H1 (cell line): ENCODE measurements at regions not wholly inside any gene's neighbourhood (a gene's known extent, or its start where the extent isn't known, plus 50 kb on each side); places are given as distances from the start of the nearest gene placed in this dataset.
A peak's percentile ranks its signal among the peaks of the same experiment; 100 is the strongest.

Experiments
- CREB1 ChIP-seq: IDR thresholded peaks from 2 replicates; pipeline ENCODE4 v1.6.1; 2012; ENCODE audit warnings: inconsistent platforms
- EP300 ChIP-seq, 2 experiments: IDR thresholded peaks; 1 replicate in 1 of 2; 2 replicates in 1 of 2; pipeline ENCODE4 v1.6.1; 2011 to 2012; ENCODE audit warnings: low read depth in 2 of 2, low read length in 2 of 2, mild to moderate bottlenecking in 2 of 2, borderline replicate concordance in 1 of 2, inconsistent platforms in 1 of 2, moderate library complexity in 1 of 2
- GTF2F1 ChIP-seq: IDR thresholded peaks from 2 replicates; pipeline ENCODE4 v1.6.1; 2012; ENCODE audit warnings: low read depth, low read length, improper control_type of control experiment, borderline replicate concordance
- POLR2A ChIP-seq, 2 experiments: IDR thresholded peaks; 1 replicate in 1 of 2; 2 replicates in 1 of 2; pipeline ENCODE4 v1.6.1; 2011; ENCODE audit warnings: low read depth in 2 of 2, low read length in 2 of 2, mild to moderate bottlenecking in 2 of 2; ENCODE audit errors: control extremely low read depth in 1 of 2
- POLR2AphosphoS5 ChIP-seq: IDR thresholded peaks from 2 replicates; pipeline ENCODE4 v1.6.1; 2011; ENCODE audit warnings: low read depth, low read length
- RAD21 ChIP-seq, 2 experiments: IDR thresholded peaks in 1 of 2; conservative IDR thresholded peaks in 1 of 2; 2 replicates each; pipeline ENCODE4 v1.6.1; 2011; ENCODE audit warnings: low read depth in 2 of 2, low read length in 2 of 2, improper control_type of control experiment in 1 of 2, inconsistent platforms in 1 of 2, mild to moderate bottlenecking in 1 of 2, moderate library complexity in 1 of 2
- RFX5 ChIP-seq: IDR thresholded peaks from 2 replicates; pipeline ENCODE4 v1.6.1; 2011; ENCODE audit warnings: low read depth, low read length, improper control_type of control experiment, borderline replicate concordance
- YY1 ChIP-seq: IDR thresholded peaks from 2 replicates; pipeline ENCODE4 v1.6.1; 2011; ENCODE audit warnings: low read depth, mild to moderate bottlenecking, low read length
- ZNF274 ChIP-seq: IDR thresholded peaks from 2 replicates; pipeline ENCODE4 v1.7.0; 2012; ENCODE audit warnings: low read length, borderline replicate concordance; ENCODE audit errors: extremely low read depth
- TF ChIP-seq, protein P1 (sequence below), 3 experiments: IDR thresholded peaks; 1 replicate in 2 of 3; 2 replicates in 1 of 3; pipeline versions ENCODE4 v1.5.1 to v1.6.1; 2011; ENCODE audit warnings: low read length in 3 of 3, mild to moderate bottlenecking in 3 of 3, inconsistent platforms in 2 of 3, low read depth in 1 of 3, moderate library complexity in 1 of 3; ENCODE audit not compliant: insufficient read depth in 1 of 3; ENCODE audit errors: control extremely low read depth in 1 of 3
- TF ChIP-seq, protein P2 (sequence below): IDR thresholded peaks from 2 replicates; pipeline ENCODE4 v1.6.1; 2012; ENCODE audit warnings: inconsistent platforms
- TF ChIP-seq, protein P3 (sequence below): IDR thresholded peaks from 2 replicates; pipeline ENCODE4 v1.6.1; 2012; ENCODE audit warnings: low read length, inconsistent platforms
- TF ChIP-seq, protein P4 (sequence below): IDR thresholded peaks from 2 replicates; pipeline ENCODE4 v1.6.1; 2012; ENCODE audit warnings: inconsistent platforms

DNA sequence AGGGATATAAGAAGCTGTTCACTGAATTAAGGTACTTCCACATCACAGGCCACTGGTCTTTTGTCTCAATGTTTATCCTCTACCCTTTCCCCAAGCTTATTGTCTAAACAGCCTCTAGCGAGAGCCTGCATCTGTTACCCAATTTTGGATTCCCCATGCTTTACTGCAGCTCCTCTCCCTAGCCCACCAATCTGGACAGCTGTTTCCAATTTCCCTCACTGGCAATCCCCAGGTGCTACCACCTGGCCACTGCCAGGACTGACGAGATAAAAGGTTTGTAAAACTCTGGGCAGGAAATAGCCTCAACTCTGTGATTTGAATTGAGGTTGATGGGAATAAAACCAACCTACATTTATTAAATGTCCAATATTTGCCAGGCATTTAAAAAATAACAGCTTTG, 58.0 kb upstream of the TEX9 start:
- no peak for TF ChIP-seq CREB1
- TF ChIP-seq, protein P1, sequence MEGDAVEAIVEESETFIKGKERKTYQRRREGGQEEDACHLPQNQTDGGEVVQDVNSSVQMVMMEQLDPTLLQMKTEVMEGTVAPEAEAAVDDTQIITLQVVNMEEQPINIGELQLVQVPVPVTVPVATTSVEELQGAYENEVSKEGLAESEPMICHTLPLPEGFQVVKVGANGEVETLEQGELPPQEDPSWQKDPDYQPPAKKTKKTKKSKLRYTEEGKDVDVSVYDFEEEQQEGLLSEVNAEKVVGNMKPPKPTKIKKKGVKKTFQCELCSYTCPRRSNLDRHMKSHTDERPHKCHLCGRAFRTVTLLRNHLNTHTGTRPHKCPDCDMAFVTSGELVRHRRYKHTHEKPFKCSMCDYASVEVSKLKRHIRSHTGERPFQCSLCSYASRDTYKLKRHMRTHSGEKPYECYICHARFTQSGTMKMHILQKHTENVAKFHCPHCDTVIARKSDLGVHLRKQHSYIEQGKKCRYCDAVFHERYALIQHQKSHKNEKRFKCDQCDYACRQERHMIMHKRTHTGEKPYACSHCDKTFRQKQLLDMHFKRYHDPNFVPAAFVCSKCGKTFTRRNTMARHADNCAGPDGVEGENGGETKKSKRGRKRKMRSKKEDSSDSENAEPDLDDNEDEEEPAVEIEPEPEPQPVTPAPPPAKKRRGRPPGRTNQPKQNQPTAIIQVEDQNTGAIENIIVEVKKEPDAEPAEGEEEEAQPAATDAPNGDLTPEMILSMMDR (IDR thresholded peaks at IDR 0.05; ENCODE audit: control extremely low read depth in 1 of 3, insufficient read depth in 1 of 3, low read depth in 1 of 3, low read length in 3 of 3), result no peak
- TF ChIP-seq, protein P2, sequence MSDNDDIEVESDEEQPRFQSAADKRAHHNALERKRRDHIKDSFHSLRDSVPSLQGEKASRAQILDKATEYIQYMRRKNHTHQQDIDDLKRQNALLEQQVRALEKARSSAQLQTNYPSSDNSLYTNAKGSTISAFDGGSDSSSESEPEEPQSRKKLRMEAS, result no peak
- no peak for TF ChIP-seq POLR2A (IDR thresholded peaks at IDR 0.05; ENCODE audit: control extremely low read depth in 1 of 2, low read depth in 2 of 2, low read length in 2 of 2)
- TF ChIP-seq RFX5, result no peak
- TF ChIP-seq POLR2AphosphoS5, result no peak
- TF ChIP-seq, protein P3, sequence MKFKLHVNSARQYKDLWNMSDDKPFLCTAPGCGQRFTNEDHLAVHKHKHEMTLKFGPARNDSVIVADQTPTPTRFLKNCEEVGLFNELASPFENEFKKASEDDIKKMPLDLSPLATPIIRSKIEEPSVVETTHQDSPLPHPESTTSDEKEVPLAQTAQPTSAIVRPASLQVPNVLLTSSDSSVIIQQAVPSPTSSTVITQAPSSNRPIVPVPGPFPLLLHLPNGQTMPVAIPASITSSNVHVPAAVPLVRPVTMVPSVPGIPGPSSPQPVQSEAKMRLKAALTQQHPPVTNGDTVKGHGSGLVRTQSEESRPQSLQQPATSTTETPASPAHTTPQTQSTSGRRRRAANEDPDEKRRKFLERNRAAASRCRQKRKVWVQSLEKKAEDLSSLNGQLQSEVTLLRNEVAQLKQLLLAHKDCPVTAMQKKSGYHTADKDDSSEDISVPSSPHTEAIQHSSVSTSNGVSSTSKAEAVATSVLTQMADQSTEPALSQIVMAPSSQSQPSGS, result no peak
- TF ChIP-seq, protein P4, sequence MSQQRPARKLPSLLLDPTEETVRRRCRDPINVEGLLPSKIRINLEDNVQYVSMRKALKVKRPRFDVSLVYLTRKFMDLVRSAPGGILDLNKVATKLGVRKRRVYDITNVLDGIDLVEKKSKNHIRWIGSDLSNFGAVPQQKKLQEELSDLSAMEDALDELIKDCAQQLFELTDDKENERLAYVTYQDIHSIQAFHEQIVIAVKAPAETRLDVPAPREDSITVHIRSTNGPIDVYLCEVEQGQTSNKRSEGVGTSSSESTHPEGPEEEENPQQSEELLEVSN, result peak; percentile 25; the same call in 1 of the 2 replicates
- no peak for TF ChIP-seq GTF2F1
- TF ChIP-seq EP300 (IDR thresholded peaks at IDR 0.05; ENCODE audit: borderline replicate concordance in 1 of 2, low read depth in 2 of 2, low read length in 2 of 2), result no peak
- no peak for TF ChIP-seq RAD21 (IDR thresholded peaks at IDR 0.05 in 1 of 2, conservative IDR thresholded peaks at IDR 0.05 in 1 of 2; ENCODE audit: low read depth in 2 of 2, low read length in 2 of 2)
- TF ChIP-seq YY1, result no peak
- TF ChIP-seq ZNF274, result no peak
